GM23248 (cell line): ENCODE measurements at regions not wholly inside any gene's neighbourhood (a gene's known extent, or its start where the extent isn't known, plus 50 kb on each side); places are given as distances from the start of the nearest gene placed in this dataset.

Experiments
- EZH2 ChIP-seq: fragments of 200-600 bp; sonication (generic); IDR thresholded peaks from 2 replicates; pipeline ENCODE4 v1.6.1; 2018; ENCODE audit warnings: antibody characterized with exemption, mild to moderate bottlenecking; ENCODE audit not compliant: insufficient read depth, poor library complexity, severe bottlenecking
- EZH2phosphoT487 ChIP-seq: fragments of 200-600 bp; sonication (generic); IDR thresholded peaks from 2 replicates; pipeline ENCODE4 v1.6.1; 2018; ENCODE audit warnings: antibody characterized with exemption, moderate library complexity, mild to moderate bottlenecking, low read depth; ENCODE audit not compliant: insufficient read depth

GRCh38 chr1:239283216-239283615, 103.2 kb upstream of the CHRM3 start:
- no peak for TF ChIP-seq EZH2phosphoT487
- TF ChIP-seq EZH2, result no peak
